ENCODE measurements at regions not wholly inside any gene's neighbourhood (a gene's known extent, or its start where the extent isn't known, plus 50 kb on each side); places are given as distances from the start of the nearest gene placed in this dataset.

- DNase-seq: no peak
Measured at GRCh38 chr14:87214558-87214957, 778.4 kb downstream of the GALC start.

GRCh38 chr14:87207756-87208155 is 785.2 kb downstream of the GALC start:
- DNase-seq: no peak

- DNase-seq: no peak
Measured at GRCh38 chr14:87205811-87206210, 787.2 kb downstream of the GALC start.

GRCh38 chr14:87203346-87203745 is 789.6 kb downstream of the GALC start:
- DNase-seq: no peak

- DNase-seq: no peak
Measured at GRCh38 chr14:87199381-87199780, 793.6 kb downstream of the GALC start.

GRCh38 chr14:87196436-87196835 is 796.5 kb downstream of the GALC start:
- no peak for DNase-seq

- no peak for DNase-seq
Measured at GRCh38 chr14:87187786-87188185, 805.2 kb downstream of the GALC start.

- no peak for DNase-seq
Measured at GRCh38 chr14:87186737-87187136, 806.2 kb downstream of the GALC start.

- no peak for DNase-seq
Measured at GRCh38 chr14:87185961-87186560, 806.9 kb downstream of the GALC start.

- DNase-seq: no peak
Measured at GRCh38 chr14:87184180-87184579, 808.8 kb downstream of the GALC start.

GRCh38 chr14:87181288-87181687 is 811.7 kb downstream of the GALC start:
- DNase-seq: no peak

- DNase-seq: no peak
Measured at GRCh38 chr14:87179936-87180335, 813.0 kb downstream of the GALC start.

- no peak for DNase-seq
Measured at GRCh38 chr14:87178277-87178676, 814.7 kb downstream of the GALC start.

- DNase-seq: no peak
Measured at GRCh38 chr14:87175175-87175574, 817.8 kb downstream of the GALC start.

- no peak for DNase-seq
Measured at GRCh38 chr14:87171141-87171540, 821.8 kb downstream of the GALC start.

- DNase-seq: no peak
Measured at GRCh38 chr14:87170179-87170578, 822.8 kb downstream of the GALC start.

- DNase-seq: no peak
Measured at GRCh38 chr14:87169362-87169761, 823.6 kb downstream of the GALC start.

- DNase-seq: no peak
Measured at GRCh38 chr14:87161502-87161901, 831.5 kb downstream of the GALC start.

- no peak for DNase-seq
Measured at GRCh38 chr14:87160989-87161388, 832.0 kb downstream of the GALC start.

- no peak for DNase-seq
Measured at GRCh38 chr14:87158283-87158682, 834.7 kb downstream of the GALC start.

- DNase-seq: no peak
Measured at GRCh38 chr14:87156878-87157277, 836.1 kb downstream of the GALC start.

- DNase-seq: no peak
Measured at GRCh38 chr14:87155856-87156488, 837.0 kb downstream of the GALC start.

GRCh38 chr14:87153901-87154300 is 839.1 kb downstream of the GALC start:
- no peak for DNase-seq

GRCh38 chr14:87153391-87153790 is 839.6 kb downstream of the GALC start:
- no peak for DNase-seq

GRCh38 chr14:87152693-87153092 is 840.3 kb downstream of the GALC start:
- no peak for DNase-seq

All from NCI-H226 (cell line).